Natural killer cell treated with Interleukin-12 subunit alpha and Interleukin-12 subunit beta and Interleukin-15 and Interleukin-18, amount 100 ng/mL, for 72 hours (primary cell): ENCODE measurements at regions not wholly inside any gene's neighbourhood (a gene's known extent, or its start where the extent isn't known, plus 50 kb on each side); places are given as distances from the start of the nearest gene placed in this dataset.
"Not testable (repeated sequence)": the region's sequence is repeated elsewhere in the genome, so short reads cannot be mapped to it uniquely, and the experiment has no call there.

Experiments
- ATAC-seq, 2 donors: fragments of 150-1000 bp; cut with Tn5 transposase in 1 of 2; sonication (Bioruptor Pico), chemical (Tn5 transposase) in 1 of 2; 2 replicates each; pipeline ENCODE4 v1.10.0; 2021
- DNase-seq: peaks from one replicate; pipeline ENCODE4 v3.0.0; 2022; ENCODE audit warnings: low spot score
- H3K27ac Mint-ChIP-seq, 2 donors: 1 replicate in 1 of 2; 2 replicates in 1 of 2; pipeline ENCODE4 v1.8.0; 2022; ENCODE audit warnings: mixed read lengths in 2 of 2, mild to moderate bottlenecking in 1 of 2, moderate library complexity in 1 of 2
- H3K27me3 Mint-ChIP-seq, 2 donors: 1 replicate in 1 of 2; 2 replicates in 1 of 2; pipeline ENCODE4 v1.8.0; 2022; ENCODE audit warnings: mixed read lengths in 2 of 2
- H3K36me3 Mint-ChIP-seq: one replicate; pipeline ENCODE4 v1.8.0; 2022; ENCODE audit warnings: mixed read lengths
- H3K4me1 Mint-ChIP-seq, 2 donors: 1 replicate in 1 of 2; 2 replicates in 1 of 2; pipeline ENCODE4 v1.8.0; 2022; ENCODE audit warnings: low read depth in 2 of 2, mixed read lengths in 2 of 2, mild to moderate bottlenecking in 1 of 2
- H3K4me3 Mint-ChIP-seq: one replicate; pipeline ENCODE4 v1.8.0; 2022; ENCODE audit warnings: mixed read lengths
- H3K9me3 Mint-ChIP-seq: 2 replicates; pipeline ENCODE4 v1.8.0; 2022; ENCODE audit warnings: mixed read lengths

- H3K27me3 Mint-ChIP-seq, DNase-seq, H3K4me1 Mint-ChIP-seq, H3K27ac Mint-ChIP-seq, H3K36me3 Mint-ChIP-seq, H3K4me3 Mint-ChIP-seq, H3K9me3 Mint-ChIP-seq: not testable (repeated sequence)
- peak in 1 of 2 donors; percentile 7 for ATAC-seq
Measured at GRCh38 chr15:84480174-84480681, 120.6 kb upstream of the ZSCAN2 start.

GRCh38 chr15:84483859-84484258 lies 117.0 kb upstream of the ZSCAN2 start:
- peak; percentile 18 for DNase-seq
- H3K9me3 Mint-ChIP-seq, H3K27me3 Mint-ChIP-seq, H3K27ac Mint-ChIP-seq, ATAC-seq, H3K4me1 Mint-ChIP-seq, H3K36me3 Mint-ChIP-seq, H3K4me3 Mint-ChIP-seq: not testable (repeated sequence)

GRCh38 chr15:84500165-84500889 lies 100.5 kb upstream of the ZSCAN2 start:
- not testable (repeated sequence) for ATAC-seq, H3K4me3 Mint-ChIP-seq, H3K27ac Mint-ChIP-seq, H3K9me3 Mint-ChIP-seq, H3K27me3 Mint-ChIP-seq, H3K36me3 Mint-ChIP-seq, H3K4me1 Mint-ChIP-seq
- peak; percentile 59 for DNase-seq

GRCh38 chr15:84503101-84503500 lies 97.7 kb upstream of the ZSCAN2 start:
- not testable (repeated sequence) for DNase-seq

GRCh38 chr15:84505552-84505951 lies 95.3 kb upstream of the ZSCAN2 start:
- not testable (repeated sequence) for H3K4me1 Mint-ChIP-seq, H3K27ac Mint-ChIP-seq, ATAC-seq, H3K36me3 Mint-ChIP-seq, H3K27me3 Mint-ChIP-seq, H3K4me3 Mint-ChIP-seq, H3K9me3 Mint-ChIP-seq, DNase-seq

More at GRCh38 chr15:84503101-84503500, 97.7 kb upstream of the ZSCAN2 start:
- not testable (repeated sequence) for H3K4me3 Mint-ChIP-seq, H3K4me1 Mint-ChIP-seq, ATAC-seq, H3K9me3 Mint-ChIP-seq, H3K36me3 Mint-ChIP-seq, H3K27me3 Mint-ChIP-seq, H3K27ac Mint-ChIP-seq

GRCh38 chr15:84512324-84512723 lies 88.5 kb upstream of the ZSCAN2 start:
- not testable (repeated sequence) for ATAC-seq, H3K27me3 Mint-ChIP-seq, H3K4me1 Mint-ChIP-seq, H3K27ac Mint-ChIP-seq, DNase-seq, H3K36me3 Mint-ChIP-seq, H3K9me3 Mint-ChIP-seq, H3K4me3 Mint-ChIP-seq

GRCh38 chr15:84516773-84517172 lies 84.0 kb upstream of the ZSCAN2 start:
- ATAC-seq, H3K36me3 Mint-ChIP-seq, H3K4me3 Mint-ChIP-seq, H3K9me3 Mint-ChIP-seq, H3K27me3 Mint-ChIP-seq, H3K27ac Mint-ChIP-seq, DNase-seq, H3K4me1 Mint-ChIP-seq: not testable (repeated sequence)

GRCh38 chr15:84525491-84526344 lies 75.1 kb upstream of the ZSCAN2 start:
- not testable (repeated sequence) for H3K4me1 Mint-ChIP-seq, DNase-seq, H3K36me3 Mint-ChIP-seq, H3K27me3 Mint-ChIP-seq, H3K27ac Mint-ChIP-seq, H3K9me3 Mint-ChIP-seq, H3K4me3 Mint-ChIP-seq
- peak in 1 of 2 donors; percentile 46 for ATAC-seq

- H3K4me1 Mint-ChIP-seq, DNase-seq, H3K9me3 Mint-ChIP-seq, H3K4me3 Mint-ChIP-seq, H3K27me3 Mint-ChIP-seq, H3K36me3 Mint-ChIP-seq, H3K27ac Mint-ChIP-seq, ATAC-seq: not testable (repeated sequence)
Measured at GRCh38 chr15:84530751-84531150, 70.1 kb upstream of the ZSCAN2 start.

GRCh38 chr15:84531223-84531622 lies 69.6 kb upstream of the ZSCAN2 start:
- H3K9me3 Mint-ChIP-seq, H3K4me1 Mint-ChIP-seq, H3K27me3 Mint-ChIP-seq, DNase-seq, H3K36me3 Mint-ChIP-seq, H3K27ac Mint-ChIP-seq, ATAC-seq, H3K4me3 Mint-ChIP-seq: not testable (repeated sequence)

- H3K4me1 Mint-ChIP-seq, H3K9me3 Mint-ChIP-seq, H3K27me3 Mint-ChIP-seq, DNase-seq, H3K27ac Mint-ChIP-seq, H3K4me3 Mint-ChIP-seq, ATAC-seq, H3K36me3 Mint-ChIP-seq: not testable (repeated sequence)
Measured at GRCh38 chr15:84531709-84532367, 69.0 kb upstream of the ZSCAN2 start.

GRCh38 chr15:84533705-84534104 lies 67.1 kb upstream of the ZSCAN2 start:
- H3K4me1 Mint-ChIP-seq, H3K9me3 Mint-ChIP-seq, ATAC-seq, H3K27me3 Mint-ChIP-seq, H3K4me3 Mint-ChIP-seq, H3K36me3 Mint-ChIP-seq, H3K27ac Mint-ChIP-seq, DNase-seq: not testable (repeated sequence)

GRCh38 chr15:84534561-84535235 lies 66.1 kb upstream of the ZSCAN2 start:
- DNase-seq, ATAC-seq, H3K36me3 Mint-ChIP-seq, H3K4me3 Mint-ChIP-seq, H3K27ac Mint-ChIP-seq, H3K9me3 Mint-ChIP-seq, H3K27me3 Mint-ChIP-seq, H3K4me1 Mint-ChIP-seq: not testable (repeated sequence)
